ENCODE measurements at regions not wholly inside any gene's neighbourhood (a gene's known extent, or its start where the extent isn't known, plus 50 kb on each side); places are given as distances from the start of the nearest gene placed in this dataset.

- Histone ChIP-seq H3K27ac (ENCODE audit: low read depth, low read length) (no peak overlapping the region), H3K9me3 (ENCODE audit: insufficient read depth, low read length) (no peaks in the 10 kb centered on the region), H3K9me2 (replicated peaks; ENCODE audit: insufficient read depth, low read length) (no peaks in the 10 kb centered on the region), H3K27me3 (ENCODE audit: low read length) (no peaks in the 10 kb centered on the region), H3K36me3 (ENCODE audit: low read length) (no peaks in the 10 kb centered on the region), H3F3A (ENCODE audit: insufficient read depth) (no peaks in the 10 kb centered on the region), H3K4me3 (ENCODE audit: insufficient read depth, low read length, poor library complexity, severe bottlenecking) (no peak overlapping the region), H3K4me2 (ENCODE audit: low read depth, low read length, poor library complexity, severe bottlenecking) (no peak overlapping the region), H3K9ac (ENCODE audit: low read length) (no peak overlapping the region), H2AFZ (ENCODE audit: low read depth, low read length, severe bottlenecking) (no peak overlapping the region), H4K20me1 (ENCODE audit: low read depth, low read length) (no peaks in the 10 kb centered on the region), H3K79me2 (ENCODE audit: insufficient read depth, low read length) (no peaks in the 10 kb centered on the region)
- no peak for TF ChIP-seq EZH2phosphoT487 (conservative IDR thresholded peaks at IDR 0.05; ENCODE audit: low read length)
- TF ChIP-seq, protein P1, sequence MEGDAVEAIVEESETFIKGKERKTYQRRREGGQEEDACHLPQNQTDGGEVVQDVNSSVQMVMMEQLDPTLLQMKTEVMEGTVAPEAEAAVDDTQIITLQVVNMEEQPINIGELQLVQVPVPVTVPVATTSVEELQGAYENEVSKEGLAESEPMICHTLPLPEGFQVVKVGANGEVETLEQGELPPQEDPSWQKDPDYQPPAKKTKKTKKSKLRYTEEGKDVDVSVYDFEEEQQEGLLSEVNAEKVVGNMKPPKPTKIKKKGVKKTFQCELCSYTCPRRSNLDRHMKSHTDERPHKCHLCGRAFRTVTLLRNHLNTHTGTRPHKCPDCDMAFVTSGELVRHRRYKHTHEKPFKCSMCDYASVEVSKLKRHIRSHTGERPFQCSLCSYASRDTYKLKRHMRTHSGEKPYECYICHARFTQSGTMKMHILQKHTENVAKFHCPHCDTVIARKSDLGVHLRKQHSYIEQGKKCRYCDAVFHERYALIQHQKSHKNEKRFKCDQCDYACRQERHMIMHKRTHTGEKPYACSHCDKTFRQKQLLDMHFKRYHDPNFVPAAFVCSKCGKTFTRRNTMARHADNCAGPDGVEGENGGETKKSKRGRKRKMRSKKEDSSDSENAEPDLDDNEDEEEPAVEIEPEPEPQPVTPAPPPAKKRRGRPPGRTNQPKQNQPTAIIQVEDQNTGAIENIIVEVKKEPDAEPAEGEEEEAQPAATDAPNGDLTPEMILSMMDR (IDR thresholded peaks at IDR 0.05; ENCODE audit: insufficient read depth, low read length, poor library complexity, severe bottlenecking) = no peak
Measured at GRCh38 chr21:28590026-28590425, 402.7 kb downstream of the LTN1 start.

- Histone ChIP-seq H3K9me2 (replicated peaks; ENCODE audit: insufficient read depth, low read length) (no peaks in the 10 kb centered on the region), H3K27me3 (ENCODE audit: low read length) (no peaks in the 10 kb centered on the region), H3K36me3 (ENCODE audit: low read length) (no peaks in the 10 kb centered on the region), H3K4me3 (ENCODE audit: insufficient read depth, low read length, poor library complexity, severe bottlenecking) (no peak overlapping the region), H3F3A (ENCODE audit: insufficient read depth) (no peaks in the 10 kb centered on the region), H2AFZ (ENCODE audit: low read depth, low read length, severe bottlenecking) (no peak overlapping the region), H3K27ac (ENCODE audit: low read depth, low read length) (no peak overlapping the region), H4K20me1 (ENCODE audit: low read depth, low read length) (no peaks in the 10 kb centered on the region), H3K4me2 (ENCODE audit: low read depth, low read length, poor library complexity, severe bottlenecking) (no peak overlapping the region), H3K79me2 (ENCODE audit: insufficient read depth, low read length) (no peaks in the 10 kb centered on the region), H3K9me3 (ENCODE audit: insufficient read depth, low read length) (no peaks in the 10 kb centered on the region), H3K9ac (ENCODE audit: low read length) (no peak overlapping the region)
- no peak for TF ChIP-seq EZH2phosphoT487 (conservative IDR thresholded peaks at IDR 0.05; ENCODE audit: low read length)
- TF ChIP-seq, protein P1 (IDR thresholded peaks at IDR 0.05; ENCODE audit: insufficient read depth, low read length, poor library complexity, severe bottlenecking) = no peak
Measured at GRCh38 chr21:28588997-28589396, 403.7 kb downstream of the LTN1 start.

DNA sequence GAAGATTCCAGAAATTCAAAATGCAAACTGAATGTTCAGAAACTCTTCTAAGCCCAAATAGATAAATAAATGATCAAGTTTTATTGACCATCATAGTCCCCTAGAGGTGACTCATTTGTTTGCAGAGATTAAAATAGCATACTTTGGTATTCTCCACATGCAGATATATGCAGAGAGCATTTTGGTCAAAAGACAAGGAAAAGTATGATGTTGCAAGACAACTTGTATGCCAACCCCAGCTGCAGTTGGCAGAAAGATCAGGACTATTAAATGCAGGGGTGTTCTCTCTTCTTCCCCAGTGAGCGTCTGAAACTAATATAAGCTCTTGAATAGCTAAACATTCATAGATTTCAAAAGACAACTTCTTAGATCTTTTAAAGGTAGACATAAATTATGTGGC, 404.9 kb downstream of the LTN1 start:
- TF ChIP-seq EZH2phosphoT487 (conservative IDR thresholded peaks at IDR 0.05; ENCODE audit: low read length) = no peak
- TF ChIP-seq, protein P1 (IDR thresholded peaks at IDR 0.05; ENCODE audit: insufficient read depth, low read length, poor library complexity, severe bottlenecking) = no peak
- Histone ChIP-seq H3K27ac (ENCODE audit: low read depth, low read length) (no peak overlapping the region), H4K20me1 (ENCODE audit: low read depth, low read length) (no peaks in the 10 kb centered on the region), H3K4me2 (ENCODE audit: low read depth, low read length, poor library complexity, severe bottlenecking) (no peak overlapping the region), H3K4me3 (ENCODE audit: insufficient read depth, low read length, poor library complexity, severe bottlenecking) (no peak overlapping the region), H2AFZ (ENCODE audit: low read depth, low read length, severe bottlenecking) (no peak overlapping the region), H3K9me2 (replicated peaks; ENCODE audit: insufficient read depth, low read length) (no peaks in the 10 kb centered on the region), H3K9me3 (ENCODE audit: insufficient read depth, low read length) (no peaks in the 10 kb centered on the region), H3K36me3 (ENCODE audit: low read length) (no peaks in the 10 kb centered on the region), H3F3A (ENCODE audit: insufficient read depth) (no peaks in the 10 kb centered on the region), H3K9ac (ENCODE audit: low read length) (no peak overlapping the region), H3K79me2 (ENCODE audit: insufficient read depth, low read length) (no peaks in the 10 kb centered on the region), H3K27me3 (ENCODE audit: low read length) (no peaks in the 10 kb centered on the region)
